ENCODE measurements at regions not wholly inside any gene's neighbourhood (a gene's known extent, or its start where the extent isn't known, plus 50 kb on each side); places are given as distances from the start of the nearest gene placed in this dataset.

DNA sequence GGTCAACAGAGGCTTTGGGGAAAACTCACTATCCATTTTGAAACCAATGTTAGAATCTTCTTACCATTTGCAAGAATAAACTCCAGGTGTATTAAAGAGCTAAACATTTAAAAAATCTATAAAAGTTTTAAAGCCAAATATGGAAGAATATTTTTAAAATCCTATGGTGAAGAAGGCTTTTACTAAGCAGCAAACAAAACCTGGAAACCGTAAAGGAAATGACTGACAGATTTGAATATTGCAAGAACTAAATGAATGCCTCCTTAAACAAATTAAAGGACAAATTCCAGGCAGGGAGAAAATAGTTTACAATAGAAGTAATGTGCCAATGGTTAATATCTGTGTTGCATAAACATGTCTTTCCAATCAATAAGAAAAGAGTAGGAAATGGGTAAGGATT is 68.1 kb downstream of the KLF15 start:
- no peaks in the 10 kb centered on the region for H3K27me3 ChIP-seq (ENCODE audit: control insufficient read depth in 4 of 4, insufficient read depth in 4 of 4, low read length in 3 of 4)
- no peak overlapping the region for H3K27ac ChIP-seq (ENCODE audit: low read depth in 1 of 2, low read length in 2 of 2)
- WGBS, result 68% methylated on average over 1 of the region's 1 CpG
- TF ChIP-seq FOXA2 (IDR thresholded peaks at IDR 0.05), result no peak
- TF ChIP-seq, protein P1, sequence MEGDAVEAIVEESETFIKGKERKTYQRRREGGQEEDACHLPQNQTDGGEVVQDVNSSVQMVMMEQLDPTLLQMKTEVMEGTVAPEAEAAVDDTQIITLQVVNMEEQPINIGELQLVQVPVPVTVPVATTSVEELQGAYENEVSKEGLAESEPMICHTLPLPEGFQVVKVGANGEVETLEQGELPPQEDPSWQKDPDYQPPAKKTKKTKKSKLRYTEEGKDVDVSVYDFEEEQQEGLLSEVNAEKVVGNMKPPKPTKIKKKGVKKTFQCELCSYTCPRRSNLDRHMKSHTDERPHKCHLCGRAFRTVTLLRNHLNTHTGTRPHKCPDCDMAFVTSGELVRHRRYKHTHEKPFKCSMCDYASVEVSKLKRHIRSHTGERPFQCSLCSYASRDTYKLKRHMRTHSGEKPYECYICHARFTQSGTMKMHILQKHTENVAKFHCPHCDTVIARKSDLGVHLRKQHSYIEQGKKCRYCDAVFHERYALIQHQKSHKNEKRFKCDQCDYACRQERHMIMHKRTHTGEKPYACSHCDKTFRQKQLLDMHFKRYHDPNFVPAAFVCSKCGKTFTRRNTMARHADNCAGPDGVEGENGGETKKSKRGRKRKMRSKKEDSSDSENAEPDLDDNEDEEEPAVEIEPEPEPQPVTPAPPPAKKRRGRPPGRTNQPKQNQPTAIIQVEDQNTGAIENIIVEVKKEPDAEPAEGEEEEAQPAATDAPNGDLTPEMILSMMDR (IDR thresholded peaks at IDR 0.05; ENCODE audit: low read depth, low read length, missing input control), result no peak
- TF ChIP-seq SP1 (IDR thresholded peaks at IDR 0.05), result no peak
- no peak for TF ChIP-seq TAF1 (conservative IDR thresholded peaks at IDR 0.05)
- TF ChIP-seq GABPA (IDR thresholded peaks at IDR 0.05 in 1 of 2, conservative IDR thresholded peaks at IDR 0.05 in 1 of 2), result no peak
- TF ChIP-seq RAD21 (IDR thresholded peaks at IDR 0.05), result no peak
- TF ChIP-seq JUND (IDR thresholded peaks at IDR 0.05), result no peak
- H3K4me3 ChIP-seq (ENCODE audit: low read depth in 1 of 3, low read length in 3 of 3), result no peak overlapping the region
- no peaks in the 10 kb centered on the region for H3K36me3 ChIP-seq (ENCODE audit: control insufficient read depth in 4 of 4, insufficient read depth in 3 of 4, low read depth in 1 of 4, low read length in 3 of 4)
- peaks cover 8 to 19% (median 16%) of the 10 kb centered on the region in 4 donors for H3K4me1 ChIP-seq (ENCODE audit: control insufficient read depth in 4 of 4, insufficient read depth in 4 of 4, low read length in 3 of 4)
- no peak for DNase-seq (ENCODE audit: low spot score)
- H3K9me3 ChIP-seq (ENCODE audit: control insufficient read depth in 4 of 4, low read length in 3 of 4), result no peaks in the 10 kb centered on the region
- no peak overlapping the region for H3K9ac ChIP-seq (ENCODE audit: low read depth in 1 of 2, low read length in 2 of 2)

DNA sequence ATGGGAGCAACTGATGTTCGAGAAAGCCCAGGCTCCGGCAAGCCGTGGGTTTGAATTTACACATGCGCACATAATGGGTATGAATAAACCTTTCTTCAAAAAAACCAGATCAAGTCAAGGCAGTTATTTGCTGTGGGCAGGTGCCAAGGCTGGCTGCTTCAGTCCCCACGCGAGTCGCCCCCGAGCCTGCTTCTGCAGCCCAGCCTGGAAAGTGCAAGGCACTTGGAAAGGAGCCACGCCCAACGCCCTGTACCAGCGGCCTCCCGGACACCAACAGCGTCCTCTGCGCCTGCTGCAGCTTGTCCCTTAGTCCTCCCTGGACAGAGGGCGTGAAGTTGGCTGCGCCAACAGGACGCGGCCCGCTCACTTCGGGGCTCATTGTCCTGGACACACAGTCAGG is 68.9 kb downstream of the KLF15 start:
- H3K36me3 ChIP-seq (ENCODE audit: control insufficient read depth in 4 of 4, insufficient read depth in 3 of 4, low read depth in 1 of 4, low read length in 3 of 4), result no peaks in the 10 kb centered on the region
- no peak for TF ChIP-seq YY1 (IDR thresholded peaks at IDR 0.05)
- TF ChIP-seq, protein P2, sequence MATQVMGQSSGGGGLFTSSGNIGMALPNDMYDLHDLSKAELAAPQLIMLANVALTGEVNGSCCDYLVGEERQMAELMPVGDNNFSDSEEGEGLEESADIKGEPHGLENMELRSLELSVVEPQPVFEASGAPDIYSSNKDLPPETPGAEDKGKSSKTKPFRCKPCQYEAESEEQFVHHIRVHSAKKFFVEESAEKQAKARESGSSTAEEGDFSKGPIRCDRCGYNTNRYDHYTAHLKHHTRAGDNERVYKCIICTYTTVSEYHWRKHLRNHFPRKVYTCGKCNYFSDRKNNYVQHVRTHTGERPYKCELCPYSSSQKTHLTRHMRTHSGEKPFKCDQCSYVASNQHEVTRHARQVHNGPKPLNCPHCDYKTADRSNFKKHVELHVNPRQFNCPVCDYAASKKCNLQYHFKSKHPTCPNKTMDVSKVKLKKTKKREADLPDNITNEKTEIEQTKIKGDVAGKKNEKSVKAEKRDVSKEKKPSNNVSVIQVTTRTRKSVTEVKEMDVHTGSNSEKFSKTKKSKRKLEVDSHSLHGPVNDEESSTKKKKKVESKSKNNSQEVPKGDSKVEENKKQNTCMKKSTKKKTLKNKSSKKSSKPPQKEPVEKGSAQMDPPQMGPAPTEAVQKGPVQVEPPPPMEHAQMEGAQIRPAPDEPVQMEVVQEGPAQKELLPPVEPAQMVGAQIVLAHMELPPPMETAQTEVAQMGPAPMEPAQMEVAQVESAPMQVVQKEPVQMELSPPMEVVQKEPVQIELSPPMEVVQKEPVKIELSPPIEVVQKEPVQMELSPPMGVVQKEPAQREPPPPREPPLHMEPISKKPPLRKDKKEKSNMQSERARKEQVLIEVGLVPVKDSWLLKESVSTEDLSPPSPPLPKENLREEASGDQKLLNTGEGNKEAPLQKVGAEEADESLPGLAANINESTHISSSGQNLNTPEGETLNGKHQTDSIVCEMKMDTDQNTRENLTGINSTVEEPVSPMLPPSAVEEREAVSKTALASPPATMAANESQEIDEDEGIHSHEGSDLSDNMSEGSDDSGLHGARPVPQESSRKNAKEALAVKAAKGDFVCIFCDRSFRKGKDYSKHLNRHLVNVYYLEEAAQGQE (IDR thresholded peaks at IDR 0.05), result no peak
- TF ChIP-seq, protein P3, sequence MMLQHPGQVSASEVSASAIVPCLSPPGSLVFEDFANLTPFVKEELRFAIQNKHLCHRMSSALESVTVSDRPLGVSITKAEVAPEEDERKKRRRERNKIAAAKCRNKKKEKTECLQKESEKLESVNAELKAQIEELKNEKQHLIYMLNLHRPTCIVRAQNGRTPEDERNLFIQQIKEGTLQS (IDR thresholded peaks at IDR 0.05), result no peak
- TF ChIP-seq FOXA2 (IDR thresholded peaks at IDR 0.05), result no peak
- no peak for TF ChIP-seq NR2F2 (IDR thresholded peaks at IDR 0.05)
- no peak for TF ChIP-seq GABPA (IDR thresholded peaks at IDR 0.05 in 1 of 2, conservative IDR thresholded peaks at IDR 0.05 in 1 of 2)
- TF ChIP-seq HNF4G (IDR thresholded peaks at IDR 0.05), result no peak
- TF ChIP-seq RXRA (IDR thresholded peaks at IDR 0.05), result no peak
- no peak for TF ChIP-seq JUND (IDR thresholded peaks at IDR 0.05)
- TF ChIP-seq EGR1 (IDR thresholded peaks at IDR 0.05; ENCODE audit: low read depth in 2 of 2), result no peak
- no peak for TF ChIP-seq RAD21 (IDR thresholded peaks at IDR 0.05)
- TF ChIP-seq, protein P1 (IDR thresholded peaks at IDR 0.05; ENCODE audit: low read depth, low read length, missing input control), result no peak
- TF ChIP-seq SP1 (IDR thresholded peaks at IDR 0.05), result no peak
- TF ChIP-seq, protein P4, sequence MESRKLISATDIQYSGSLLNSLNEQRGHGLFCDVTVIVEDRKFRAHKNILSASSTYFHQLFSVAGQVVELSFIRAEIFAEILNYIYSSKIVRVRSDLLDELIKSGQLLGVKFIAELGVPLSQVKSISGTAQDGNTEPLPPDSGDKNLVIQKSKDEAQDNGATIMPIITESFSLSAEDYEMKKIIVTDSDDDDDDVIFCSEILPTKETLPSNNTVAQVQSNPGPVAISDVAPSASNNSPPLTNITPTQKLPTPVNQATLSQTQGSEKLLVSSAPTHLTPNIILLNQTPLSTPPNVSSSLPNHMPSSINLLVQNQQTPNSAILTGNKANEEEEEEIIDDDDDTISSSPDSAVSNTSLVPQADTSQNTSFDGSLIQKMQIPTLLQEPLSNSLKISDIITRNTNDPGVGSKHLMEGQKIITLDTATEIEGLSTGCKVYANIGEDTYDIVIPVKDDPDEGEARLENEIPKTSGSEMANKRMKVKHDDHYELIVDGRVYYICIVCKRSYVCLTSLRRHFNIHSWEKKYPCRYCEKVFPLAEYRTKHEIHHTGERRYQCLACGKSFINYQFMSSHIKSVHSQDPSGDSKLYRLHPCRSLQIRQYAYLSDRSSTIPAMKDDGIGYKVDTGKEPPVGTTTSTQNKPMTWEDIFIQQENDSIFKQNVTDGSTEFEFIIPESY (IDR thresholded peaks at IDR 0.05), result no peak
- 69% methylated on average over 20 of the region's 20 CpGs for WGBS
- no peaks in the 10 kb centered on the region for H3K9me3 ChIP-seq (ENCODE audit: control insufficient read depth in 4 of 4, low read length in 3 of 4)
- H3K27me3 ChIP-seq (ENCODE audit: control insufficient read depth in 4 of 4, insufficient read depth in 4 of 4, low read length in 3 of 4), result no peaks in the 10 kb centered on the region
- no peak overlapping the region for H3K9ac ChIP-seq (ENCODE audit: low read depth in 1 of 2, low read length in 2 of 2)
- H3K4me3 ChIP-seq (ENCODE audit: low read depth in 1 of 3, low read length in 3 of 3), result no peak overlapping the region
- peaks cover 6 to 11% (median 10%) of the 10 kb centered on the region in 4 donors for H3K4me1 ChIP-seq (ENCODE audit: control insufficient read depth in 4 of 4, insufficient read depth in 4 of 4, low read length in 3 of 4)
- peak; percentile 34 for DNase-seq (ENCODE audit: low spot score)
- no peak overlapping the region for H3K27ac ChIP-seq (ENCODE audit: low read depth in 1 of 2, low read length in 2 of 2)
